ENCODE measurements at regions not wholly inside any gene's neighbourhood (a gene's known extent, or its start where the extent isn't known, plus 50 kb on each side); places are given as distances from the start of the nearest gene placed in this dataset.
"Not testable (repeated sequence)": the region's sequence is repeated elsewhere in the genome, so short reads cannot be mapped to it uniquely, and the experiment has no call there.

- Mint-ChIP-seq H3K36me3 (no peaks in the 10 kb centered on the region), H3K4me3 (no peak overlapping the region), H3K9me3 (no peaks in the 10 kb centered on the region), H3K4me1 (ENCODE audit: unreplicated experiment) (no peaks in the 10 kb centered on the region), H3K27me3 (no peaks in the 10 kb centered on the region), H3K27ac (no peak overlapping the region)
- no peak for TF ChIP-seq CTCF (conservative IDR thresholded peaks at IDR 0.05)
- no peak for DNase-seq (ENCODE audit: extremely low spot score, unreplicated experiment)
These were observed 2034.2 kb upstream of the PRR20A start for GRCh38 chr13:55106509-55106908.

DNA sequence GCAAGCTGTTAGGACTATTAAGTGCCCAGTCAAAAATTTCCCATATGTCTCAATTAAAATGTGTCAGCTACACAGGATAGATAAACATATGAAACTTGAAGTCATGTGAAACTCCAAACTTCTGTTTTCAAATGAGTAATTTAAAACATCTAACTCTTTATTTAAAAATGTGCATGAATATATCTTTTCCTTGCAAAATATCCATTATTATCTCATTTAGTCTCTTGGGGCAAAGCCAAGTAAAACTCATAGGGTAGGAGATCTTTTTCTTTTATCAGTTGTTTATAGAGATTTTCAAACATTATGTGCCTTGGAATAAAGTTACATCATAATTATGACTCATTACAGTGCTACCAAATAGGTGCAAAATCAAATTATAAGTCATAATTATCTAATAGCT, 2020.1 kb upstream of the PRR20A start:
- no peaks in the 10 kb centered on the region for H3K27me3 Mint-ChIP-seq
- no peak overlapping the region for H3K27ac Mint-ChIP-seq
- TF ChIP-seq CTCF (conservative IDR thresholded peaks at IDR 0.05): no peak
- DNase-seq (ENCODE audit: extremely low spot score, unreplicated experiment): no peak
- no peaks in the 10 kb centered on the region for H3K4me1 Mint-ChIP-seq (ENCODE audit: unreplicated experiment)
- no peak overlapping the region for H3K4me3 Mint-ChIP-seq
- no peaks in the 10 kb centered on the region for H3K36me3 Mint-ChIP-seq
- no peaks in the 10 kb centered on the region for H3K9me3 Mint-ChIP-seq

DNA sequence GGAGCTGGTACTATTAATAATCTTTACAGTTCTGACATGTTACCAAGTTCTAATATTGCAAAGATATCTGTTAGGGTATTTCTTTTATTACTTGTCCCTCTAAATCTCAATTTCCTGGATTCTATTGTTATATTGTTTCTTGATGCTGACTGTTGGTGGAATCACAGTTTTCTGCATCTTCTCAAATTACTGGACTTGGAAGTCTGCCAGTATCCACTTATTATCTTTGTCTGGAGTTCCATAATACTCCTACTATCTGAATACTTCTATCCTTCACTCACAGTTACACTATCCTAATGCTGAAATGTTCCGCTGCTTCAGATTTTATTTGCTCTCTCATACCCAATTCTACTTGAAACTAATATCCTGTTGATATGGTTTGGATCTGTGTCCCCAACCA, 1985.7 kb upstream of the PRR20A start:
- no peaks in the 10 kb centered on the region for H3K4me1 Mint-ChIP-seq (ENCODE audit: unreplicated experiment)
- no peak for DNase-seq (ENCODE audit: extremely low spot score, unreplicated experiment)
- H3K4me3 Mint-ChIP-seq: no peak overlapping the region

DNA sequence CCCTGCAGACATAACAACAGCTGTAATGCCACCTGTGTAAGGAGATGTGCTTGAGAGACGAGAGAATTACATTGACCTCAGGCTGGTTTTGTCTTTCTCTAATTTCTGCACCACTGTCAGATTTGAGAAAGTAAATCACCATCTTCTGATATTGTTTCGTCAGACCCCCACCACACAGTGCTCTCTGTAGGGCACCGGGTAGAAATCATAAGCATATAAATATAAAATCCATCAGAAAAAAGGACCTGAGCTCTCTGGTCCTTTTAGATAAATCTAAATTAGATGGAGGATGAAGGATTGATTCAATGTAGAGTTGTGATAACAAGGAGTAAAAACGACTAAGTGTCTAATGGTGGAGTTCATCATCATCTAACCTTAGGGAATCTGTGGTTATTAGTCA, 1981.0 kb upstream of the PRR20A start:
- H3K27ac Mint-ChIP-seq: no peak overlapping the region

More for the DNA sequence above, 1985.7 kb upstream of the PRR20A start:
- no peaks in the 10 kb centered on the region for H3K27me3 Mint-ChIP-seq
- H3K27ac Mint-ChIP-seq: no peak overlapping the region
- H3K9me3 Mint-ChIP-seq: no peaks in the 10 kb centered on the region
- no peaks in the 10 kb centered on the region for H3K36me3 Mint-ChIP-seq
- TF ChIP-seq CTCF (conservative IDR thresholded peaks at IDR 0.05): no peak

GRCh38 chr13:55160867-55161266, 1979.9 kb upstream of the PRR20A start:
- no peaks in the 10 kb centered on the region for H3K36me3 Mint-ChIP-seq
- no peak for TF ChIP-seq CTCF (conservative IDR thresholded peaks at IDR 0.05)
- no peak overlapping the region for H3K27ac Mint-ChIP-seq
- no peak for DNase-seq (ENCODE audit: extremely low spot score, unreplicated experiment)
- H3K4me3 Mint-ChIP-seq: no peak overlapping the region
- H3K4me1 Mint-ChIP-seq (ENCODE audit: unreplicated experiment): no peaks in the 10 kb centered on the region
- no peaks in the 10 kb centered on the region for H3K9me3 Mint-ChIP-seq
- H3K27me3 Mint-ChIP-seq: no peaks in the 10 kb centered on the region

More for the DNA sequence above, 1981.0 kb upstream of the PRR20A start:
- H3K9me3 Mint-ChIP-seq: no peaks in the 10 kb centered on the region
- no peak overlapping the region for H3K4me3 Mint-ChIP-seq
- DNase-seq (ENCODE audit: extremely low spot score, unreplicated experiment): no peak
- TF ChIP-seq CTCF (conservative IDR thresholded peaks at IDR 0.05): no peak
- H3K27me3 Mint-ChIP-seq: no peaks in the 10 kb centered on the region
- no peaks in the 10 kb centered on the region for H3K36me3 Mint-ChIP-seq
- no peaks in the 10 kb centered on the region for H3K4me1 Mint-ChIP-seq (ENCODE audit: unreplicated experiment)

GRCh38 chr13:55178582-55178981, 1962.1 kb upstream of the PRR20A start:
- H3K36me3 Mint-ChIP-seq; H3K4me3 Mint-ChIP-seq; DNase-seq (ENCODE audit: extremely low spot score, unreplicated experiment); H3K4me1 Mint-ChIP-seq (ENCODE audit: unreplicated experiment); H3K9me3 Mint-ChIP-seq; H3K27me3 Mint-ChIP-seq; H3K27ac Mint-ChIP-seq: not testable (repeated sequence)

Measured in type B pancreatic cell (in vitro differentiated cells).